Muscle layer of colon (tissue), 2 donors: ENCODE measurements at regions not wholly inside any gene's neighbourhood (a gene's known extent, or its start where the extent isn't known, plus 50 kb on each side); places are given as distances from the start of the nearest gene placed in this dataset.

ENCODE experiments used
- H3K27ac ChIP-seq: one replicate; pipeline ENCODE4 v1.7.0; 2013; ENCODE audit warnings: low read depth, mild to moderate bottlenecking, low read length, moderate library complexity
- H3K27me3 ChIP-seq, 2 donors: one replicate each; pipeline ENCODE4 v1.7.0; 2013; ENCODE audit warnings: low read length in 2 of 2, mild to moderate bottlenecking in 2 of 2; ENCODE audit not compliant: insufficient read depth in 2 of 2, control insufficient read depth in 1 of 2
- H3K36me3 ChIP-seq: one replicate; pipeline ENCODE4 v1.7.0; 2013; ENCODE audit warnings: mild to moderate bottlenecking, low read length; ENCODE audit not compliant: insufficient read depth
- H3K4me1 ChIP-seq: one replicate; pipeline ENCODE4 v1.7.0; 2013; ENCODE audit warnings: mild to moderate bottlenecking, low read length; ENCODE audit not compliant: insufficient read depth
- H3K4me3 ChIP-seq, 2 donors: one replicate each; pipeline ENCODE4 v1.7.0; 2013; ENCODE audit warnings: low read length in 2 of 2, low read depth in 1 of 2, mild to moderate bottlenecking in 1 of 2, moderate library complexity in 1 of 2
- H3K9ac ChIP-seq: one replicate; pipeline ENCODE4 v1.7.0; 2013; ENCODE audit warnings: low read length
- H3K9me3 ChIP-seq: one replicate; pipeline ENCODE4 v1.7.0; 2013; ENCODE audit warnings: mild to moderate bottlenecking, low read length
- donor health status: abdominal sarcoma.
- donor health status: Adenocarcinoma of cecum.

- Histone ChIP-seq H3K4me3 (no peak overlapping the region), H3K9ac (no peak overlapping the region), H3K4me1 (no peaks in the 10 kb centered on the region), H3K27me3 (no peaks in the 10 kb centered on the region), H3K9me3 (no peaks in the 10 kb centered on the region), H3K36me3 (no peaks in the 10 kb centered on the region), H3K27ac (no peak overlapping the region)
These were observed 54.8 kb upstream of the SGK1 start for GRCh38 chr6:134372603-134373281.

- no peaks in the 10 kb centered on the region for H3K36me3 ChIP-seq
- H3K9ac ChIP-seq = no peak overlapping the region
- no peak overlapping the region for H3K27ac ChIP-seq
- no peak overlapping the region for H3K4me3 ChIP-seq
- no peaks in the 10 kb centered on the region for H3K9me3 ChIP-seq
- H3K4me1 ChIP-seq = no peaks in the 10 kb centered on the region
- no peaks in the 10 kb centered on the region for H3K27me3 ChIP-seq
These were observed 50.8 kb upstream of the SGK1 start for GRCh38 chr6:134368670-134369069.
